Sigmoid colon (tissue), 6 donors: ENCODE measurements at regions not wholly inside any gene's neighbourhood (a gene's known extent, or its start where the extent isn't known, plus 50 kb on each side); places are given as distances from the start of the nearest gene placed in this dataset.
A peak's percentile ranks its signal among the peaks of the same experiment; 100 is the strongest.

ENCODE experiments used
- DNase-seq: peaks from one replicate; pipeline ENCODE4 v3.0.0-alpha.2; 2019
- H3K27ac ChIP-seq, 4 donors: fragments of 200-600 bp; sonication (generic); one replicate each; pipeline ENCODE4 v1.5.1; 2016 to 2019; ENCODE audit warnings: mild to moderate bottlenecking in 1 of 4
- H3K27me3 ChIP-seq, 3 donors: fragments of 200-600 bp; sonication (generic); one replicate each; pipeline ENCODE4 v1.5.1; 2019; ENCODE audit warnings: mild to moderate bottlenecking in 1 of 3
- H3K36me3 ChIP-seq, 4 donors: fragments of 200-600 bp; sonication (generic); one replicate each; pipeline ENCODE4 v1.5.1; 2016 to 2019
- H3K4me1 ChIP-seq, 4 donors: fragments of 200-600 bp; sonication (generic); one replicate each; pipeline ENCODE4 v1.5.1; 2017 to 2019
- H3K4me3 ChIP-seq, 4 donors: fragments of 200-600 bp; sonication (generic); one replicate each; pipeline ENCODE4 v1.5.1; 2017 to 2019; ENCODE audit warnings: mild to moderate bottlenecking in 2 of 4, moderate library complexity in 1 of 4
- H3K9me3 ChIP-seq, 4 donors: fragments of 200-600 bp in 3 of 4; sonication (generic) in 3 of 4; one replicate each; pipeline versions ENCODE4 v1.5.1 to v1.6.1; 2013 to 2019
- EP300 ChIP-seq, 4 donors: sonication (generic); formaldehyde crosslinking; IDR thresholded peaks; one replicate each; pipeline ENCODE4 v1.6.1; 2017; ENCODE audit warnings: antibody characterized with exemption in 4 of 4
- POLR2A ChIP-seq, 2 donors: fragments of 450-650 bp; IDR thresholded peaks; one replicate each; pipeline ENCODE4 v1.6.1; 2016; ENCODE audit warnings: antibody characterized with exemption in 2 of 2, mild to moderate bottlenecking in 2 of 2, moderate library complexity in 2 of 2
- POLR2AphosphoS5 ChIP-seq, 4 donors: sonication (generic); formaldehyde crosslinking; IDR thresholded peaks; one replicate each; pipeline ENCODE4 v1.6.1; 2017; ENCODE audit warnings: antibody characterized with exemption in 4 of 4
- WGBS, 2 donors: extraction: QIAGEN DNeasy Blood & Tissue Kit; methylation state at CpG; one replicate each; pipeline ENCODE4 v1.1.7; 2013; 5-methylcytosine and 5-hydroxymethylcytosine counted together
- intact Hi-C: fragments of 100-400 bp; cut with DNase I; formaldehyde crosslinking; loops from one replicate; pipeline ENCODE4 v1.15.1; 2023
- TF ChIP-seq, protein P1 (sequence below), 4 experiments: fragments of 450-650 bp in 3 of 4; fragments of 200-600 bp in 1 of 4; IDR thresholded peaks; one replicate each; pipeline ENCODE4 v1.5.1; 2016 to 2019; ENCODE audit warnings: antibody characterized with exemption in 4 of 4, mild to moderate bottlenecking in 3 of 4, moderate library complexity in 2 of 4
- donor health status: healthy with polysubstance abuse.
- donor health status: healthy.

GRCh38 chr12:24599736-24600135, 349.2 kb downstream of the BCAT1 start:
- H3K9me3 ChIP-seq = no peaks in the 10 kb centered on the region
- TF ChIP-seq POLR2AphosphoS5 (IDR thresholded peaks at IDR 0.05) (no peak), EP300 (IDR thresholded peaks at IDR 0.05) (no peak), POLR2A (IDR thresholded peaks at IDR 0.05) (no peak)
- TF ChIP-seq, protein P1, sequence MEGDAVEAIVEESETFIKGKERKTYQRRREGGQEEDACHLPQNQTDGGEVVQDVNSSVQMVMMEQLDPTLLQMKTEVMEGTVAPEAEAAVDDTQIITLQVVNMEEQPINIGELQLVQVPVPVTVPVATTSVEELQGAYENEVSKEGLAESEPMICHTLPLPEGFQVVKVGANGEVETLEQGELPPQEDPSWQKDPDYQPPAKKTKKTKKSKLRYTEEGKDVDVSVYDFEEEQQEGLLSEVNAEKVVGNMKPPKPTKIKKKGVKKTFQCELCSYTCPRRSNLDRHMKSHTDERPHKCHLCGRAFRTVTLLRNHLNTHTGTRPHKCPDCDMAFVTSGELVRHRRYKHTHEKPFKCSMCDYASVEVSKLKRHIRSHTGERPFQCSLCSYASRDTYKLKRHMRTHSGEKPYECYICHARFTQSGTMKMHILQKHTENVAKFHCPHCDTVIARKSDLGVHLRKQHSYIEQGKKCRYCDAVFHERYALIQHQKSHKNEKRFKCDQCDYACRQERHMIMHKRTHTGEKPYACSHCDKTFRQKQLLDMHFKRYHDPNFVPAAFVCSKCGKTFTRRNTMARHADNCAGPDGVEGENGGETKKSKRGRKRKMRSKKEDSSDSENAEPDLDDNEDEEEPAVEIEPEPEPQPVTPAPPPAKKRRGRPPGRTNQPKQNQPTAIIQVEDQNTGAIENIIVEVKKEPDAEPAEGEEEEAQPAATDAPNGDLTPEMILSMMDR (IDR thresholded peaks at IDR 0.05) = no peak
- H3K27ac ChIP-seq = no peak overlapping the region
- DNase-seq = no peak
- WGBS, 2 donors = 54 to 78% methylated on average over 5 of the region's 5 CpGs
- no peaks in the 10 kb centered on the region for H3K27me3 ChIP-seq
- intact Hi-C loops = loop anchor here (5.0 to 10.0 kb wide), 2 partner anchors 495 to 1392 kb away; no protein-coding TSS in a partner anchor
- H3K4me3 ChIP-seq = no peak overlapping the region
- no peaks in the 10 kb centered on the region for H3K4me1 ChIP-seq
- H3K36me3 ChIP-seq = no peaks in the 10 kb centered on the region

DNA sequence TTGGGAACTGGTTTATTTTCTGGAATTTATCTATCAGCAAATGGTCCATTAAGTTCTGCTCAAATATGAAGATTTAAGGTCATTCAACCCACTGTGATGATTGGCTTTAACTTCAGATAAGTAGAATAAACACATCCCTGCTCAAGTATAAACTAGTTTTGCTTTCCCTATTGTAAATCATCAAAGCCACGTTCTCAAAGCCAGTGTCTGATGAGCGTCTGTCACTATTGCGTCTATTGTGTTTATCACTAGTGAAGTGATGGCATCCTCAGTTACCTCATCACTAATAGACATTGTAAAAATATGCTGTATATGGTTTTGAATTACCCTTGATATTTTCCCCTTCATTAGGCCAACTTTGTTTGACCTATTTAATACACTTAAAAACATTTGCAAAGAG, 351.3 kb downstream of the BCAT1 start:
- no peak overlapping the region for H3K27ac ChIP-seq
- no peak overlapping the region for H3K4me3 ChIP-seq
- no peak for DNase-seq
- intact Hi-C loops = loop anchor here (5.0 to 10.0 kb wide), 2 partner anchors 493 to 1390 kb away; no protein-coding TSS in a partner anchor
- 43 to 75% methylated on average over 3 of the region's 3 CpGs for WGBS, 2 donors
- H3K36me3 ChIP-seq = no peaks in the 10 kb centered on the region
- H3K9me3 ChIP-seq = no peaks in the 10 kb centered on the region
- H3K4me1 ChIP-seq = no peaks in the 10 kb centered on the region
- H3K27me3 ChIP-seq = no peaks in the 10 kb centered on the region
- no peak for TF ChIP-seq POLR2AphosphoS5 (IDR thresholded peaks at IDR 0.05)
- TF ChIP-seq EP300 (IDR thresholded peaks at IDR 0.05) = no peak
- TF ChIP-seq POLR2A (IDR thresholded peaks at IDR 0.05) = no peak
- TF ChIP-seq, protein P1 (IDR thresholded peaks at IDR 0.05) = no peak

GRCh38 chr12:24596768-24597388, 352.0 kb downstream of the BCAT1 start:
- intact Hi-C loops = loop anchor here (5.0 to 10.0 kb wide), 2 partner anchors 492 to 1390 kb away; no protein-coding TSS in a partner anchor
- no peaks in the 10 kb centered on the region for H3K27me3 ChIP-seq
- TF ChIP-seq, protein P1 (IDR thresholded peaks at IDR 0.05) = peak; percentile 17 to 68 (median 48)
- TF ChIP-seq EP300 (IDR thresholded peaks at IDR 0.05) = no peak
- no peak for TF ChIP-seq POLR2AphosphoS5 (IDR thresholded peaks at IDR 0.05)
- no peak for TF ChIP-seq POLR2A (IDR thresholded peaks at IDR 0.05)
- no peak overlapping the region for H3K4me3 ChIP-seq
- no peaks in the 10 kb centered on the region for H3K36me3 ChIP-seq
- DNase-seq = no peak
- no peaks in the 10 kb centered on the region for H3K9me3 ChIP-seq
- no peaks in the 10 kb centered on the region for H3K4me1 ChIP-seq
- no peak overlapping the region for H3K27ac ChIP-seq
- WGBS, 2 donors = 47 to 57% methylated on average over 2 of the region's 2 CpGs

GRCh38 chr12:24595652-24596235, 353.2 kb downstream of the BCAT1 start:
- Histone ChIP-seq H3K27me3 (no peaks in the 10 kb centered on the region), H3K9me3 (no peaks in the 10 kb centered on the region), H3K27ac (no peak overlapping the region), H3K4me1 (no peaks in the 10 kb centered on the region), H3K4me3 (no peak overlapping the region), H3K36me3 (no peaks in the 10 kb centered on the region)
- no peak for DNase-seq
- intact Hi-C loops = loop anchor here (5.0 to 10.0 kb wide), 2 partner anchors 491 to 1388 kb away; no protein-coding TSS in a partner anchor
- 63 to 67% methylated on average over 3 of the region's 3 CpGs for WGBS, 2 donors
- TF ChIP-seq POLR2A (IDR thresholded peaks at IDR 0.05) (no peak), POLR2AphosphoS5 (IDR thresholded peaks at IDR 0.05) (no peak), EP300 (IDR thresholded peaks at IDR 0.05) (no peak)
- TF ChIP-seq, protein P1 (IDR thresholded peaks at IDR 0.05) = no peak
